IPS-15b (cell line): ENCODE measurements at regions not wholly inside any gene's neighbourhood (a gene's known extent, or its start where the extent isn't known, plus 50 kb on each side); places are given as distances from the start of the nearest gene placed in this dataset.

Experiments
- H3K27me3 ChIP-seq: one replicate; pipeline ENCODE4 v1.6.1; 2013; ENCODE audit warnings: low read length; ENCODE audit not compliant: control insufficient read depth, insufficient read depth
- H3K36me3 ChIP-seq: one replicate; pipeline ENCODE4 v1.6.1; 2013; ENCODE audit warnings: low read length; ENCODE audit not compliant: control insufficient read depth, insufficient read depth
- H3K4me1 ChIP-seq: one replicate; pipeline ENCODE4 v1.6.1; 2013; ENCODE audit warnings: mild to moderate bottlenecking, low read length; ENCODE audit not compliant: control insufficient read depth, insufficient read depth
- H3K4me3 ChIP-seq: one replicate; pipeline ENCODE4 v1.5.1; 2013; ENCODE audit warnings: low read depth, low read length
- H3K9ac ChIP-seq: one replicate; pipeline ENCODE4 v1.6.1; 2013; ENCODE audit warnings: low read depth, mild to moderate bottlenecking, low read length
- H3K9me3 ChIP-seq: one replicate; pipeline ENCODE4 v1.6.1; 2013; ENCODE audit warnings: mild to moderate bottlenecking, low read length; ENCODE audit not compliant: control insufficient read depth, insufficient read depth

DNA sequence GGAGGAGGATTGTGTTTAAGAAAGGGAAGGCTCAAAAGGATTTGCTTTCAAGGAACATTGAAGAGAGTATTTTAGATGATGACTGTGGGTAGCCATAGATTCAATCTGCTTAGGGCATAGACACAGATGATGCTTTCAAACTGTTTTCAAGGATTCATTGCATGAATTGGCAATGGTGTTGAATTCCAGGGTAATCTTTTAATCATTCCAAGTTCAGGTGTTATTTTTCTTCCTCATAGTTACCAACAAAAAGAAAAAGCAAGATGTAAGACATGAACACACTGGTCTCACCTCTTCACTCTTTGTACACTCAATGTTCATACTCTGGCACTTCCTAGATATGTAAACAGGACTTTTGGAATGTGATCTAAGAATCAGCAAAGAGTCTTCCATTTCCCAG lies 167.0 kb upstream of the RHOBTB1 start:
- Histone ChIP-seq H3K9me3 (no peaks in the 10 kb centered on the region), H3K4me3 (no peak overlapping the region), H3K4me1 (no peaks in the 10 kb centered on the region), H3K27me3 (no peaks in the 10 kb centered on the region), H3K36me3 (no peaks in the 10 kb centered on the region), H3K9ac (no peak overlapping the region)

DNA sequence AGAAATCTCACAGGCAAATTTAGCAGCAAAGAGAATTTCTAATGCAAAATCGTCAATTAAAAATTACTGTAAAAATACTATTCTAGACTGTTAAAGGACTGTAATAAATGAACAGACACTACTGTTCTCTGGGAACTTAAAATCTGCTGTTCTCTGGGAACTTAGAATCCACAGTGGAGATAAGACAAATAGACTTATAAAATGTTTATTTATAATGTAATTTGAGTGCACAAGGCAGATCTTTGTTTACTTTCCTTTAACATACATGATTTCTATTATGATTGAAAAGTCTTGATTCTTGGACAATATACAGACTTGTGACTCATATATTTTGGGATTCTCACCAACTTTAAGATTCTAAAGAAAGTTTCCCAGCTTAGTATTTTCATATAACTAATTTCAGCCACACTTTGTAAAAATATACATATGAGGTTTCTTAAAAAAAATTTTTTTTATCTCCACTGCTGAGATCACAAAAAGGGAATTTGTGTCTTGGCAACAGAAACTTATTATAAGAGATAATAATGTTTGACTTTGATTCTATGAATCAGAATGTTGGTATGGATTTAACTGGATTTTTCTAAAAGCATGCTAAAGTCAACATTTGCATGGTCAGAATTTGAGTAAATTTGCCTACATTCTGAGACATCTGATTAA lies 166.3 kb upstream of the RHOBTB1 start:
- H3K9ac ChIP-seq = no peak overlapping the region
- H3K4me3 ChIP-seq = no peak overlapping the region
- no peaks in the 10 kb centered on the region for H3K9me3 ChIP-seq
- no peaks in the 10 kb centered on the region for H3K4me1 ChIP-seq
- H3K36me3 ChIP-seq = no peaks in the 10 kb centered on the region
- H3K27me3 ChIP-seq = no peaks in the 10 kb centered on the region

GRCh38 chr10:61108915-61109314 lies 164.9 kb upstream of the RHOBTB1 start:
- H3K27me3 ChIP-seq = no peaks in the 10 kb centered on the region

DNA sequence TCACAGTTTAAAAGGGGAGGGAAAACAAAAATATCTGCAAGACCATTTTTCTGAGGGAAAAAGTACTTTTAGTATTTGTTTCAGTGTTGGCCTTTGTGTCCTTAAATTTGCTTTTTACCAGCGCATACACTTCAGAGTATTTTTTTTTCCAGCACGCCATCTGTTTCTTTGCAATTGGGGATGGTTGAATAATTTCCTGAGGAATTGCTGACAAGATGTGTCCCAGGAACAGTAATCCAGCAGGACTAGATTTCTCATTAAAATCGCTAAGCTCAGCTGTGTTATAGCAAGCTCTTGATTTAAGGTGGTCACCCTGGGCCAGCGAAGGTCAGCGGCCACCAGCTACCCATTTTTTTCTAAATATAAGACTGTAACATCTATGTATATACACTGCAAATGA lies 156.9 kb upstream of the RHOBTB1 start:
- H3K9ac ChIP-seq = no peak overlapping the region
- no peak overlapping the region for H3K4me3 ChIP-seq
- H3K9me3 ChIP-seq = no peaks in the 10 kb centered on the region
- no peaks in the 10 kb centered on the region for H3K36me3 ChIP-seq
- H3K27me3 ChIP-seq = no peaks in the 10 kb centered on the region
- H3K4me1 ChIP-seq = no peaks in the 10 kb centered on the region

More at GRCh38 chr10:61108915-61109314, 164.9 kb upstream of the RHOBTB1 start:
- H3K36me3 ChIP-seq = no peaks in the 10 kb centered on the region
- H3K4me1 ChIP-seq = no peaks in the 10 kb centered on the region
- H3K4me3 ChIP-seq = no peak overlapping the region
- H3K9me3 ChIP-seq = no peaks in the 10 kb centered on the region
- H3K9ac ChIP-seq = no peak overlapping the region

DNA sequence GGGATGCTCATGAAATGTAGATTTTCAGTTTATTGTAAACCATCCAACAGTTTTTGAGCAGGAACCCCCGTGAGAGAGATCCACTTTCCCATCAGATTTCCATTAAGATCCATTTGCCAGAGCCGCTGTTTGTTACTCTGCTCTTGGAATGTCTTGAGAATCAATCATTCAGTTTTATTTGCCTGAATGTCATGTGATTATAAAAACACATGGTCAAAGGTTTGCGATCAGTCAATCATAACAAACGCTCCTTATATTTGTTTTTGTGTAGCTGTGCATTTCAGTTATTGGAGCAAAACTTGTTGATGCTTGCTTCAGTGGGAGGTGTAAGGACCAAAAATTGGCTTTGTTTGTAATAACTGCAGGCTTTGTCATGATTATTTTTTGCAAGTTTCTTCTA lies 155.8 kb upstream of the RHOBTB1 start:
- H3K9me3 ChIP-seq = no peaks in the 10 kb centered on the region
- H3K4me1 ChIP-seq = no peaks in the 10 kb centered on the region
- H3K4me3 ChIP-seq = no peak overlapping the region
- no peaks in the 10 kb centered on the region for H3K36me3 ChIP-seq
- no peaks in the 10 kb centered on the region for H3K27me3 ChIP-seq
- no peak overlapping the region for H3K9ac ChIP-seq

GRCh38 chr10:61098966-61099365 lies 155.0 kb upstream of the RHOBTB1 start:
- Histone ChIP-seq H3K27me3 (no peaks in the 10 kb centered on the region), H3K9me3 (no peaks in the 10 kb centered on the region), H3K9ac (no peak overlapping the region), H3K4me1 (no peaks in the 10 kb centered on the region), H3K4me3 (no peak overlapping the region), H3K36me3 (no peaks in the 10 kb centered on the region)

- no peaks in the 10 kb centered on the region for H3K4me1 ChIP-seq
- H3K36me3 ChIP-seq = no peaks in the 10 kb centered on the region
- H3K4me3 ChIP-seq = no peak overlapping the region
- H3K9me3 ChIP-seq = no peaks in the 10 kb centered on the region
- no peaks in the 10 kb centered on the region for H3K27me3 ChIP-seq
- no peak overlapping the region for H3K9ac ChIP-seq
Observed at GRCh38 chr10:61097026-61097425, 153.0 kb upstream of the RHOBTB1 start.

DNA sequence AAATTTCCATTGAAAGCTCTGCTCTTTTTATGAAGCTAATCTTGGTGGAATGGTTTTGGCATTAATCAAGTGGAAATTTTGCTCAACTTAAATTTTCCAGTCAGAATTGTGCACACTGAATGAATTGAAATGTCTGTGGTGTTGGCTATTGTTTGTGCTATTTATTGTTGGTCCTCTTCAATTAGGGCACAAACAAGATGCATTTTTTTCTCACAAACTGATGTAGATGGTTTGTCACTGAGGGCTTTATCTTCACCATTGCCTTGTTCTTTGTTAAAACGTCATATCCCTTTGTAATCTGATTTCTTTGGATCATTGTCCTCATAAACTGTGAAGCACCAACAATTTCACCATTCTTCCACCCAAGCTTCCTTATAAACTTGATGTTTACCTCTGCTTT lies 152.1 kb upstream of the RHOBTB1 start:
- no peaks in the 10 kb centered on the region for H3K4me1 ChIP-seq
- H3K36me3 ChIP-seq = no peaks in the 10 kb centered on the region
- H3K9me3 ChIP-seq = no peaks in the 10 kb centered on the region
- H3K9ac ChIP-seq = no peak overlapping the region
- H3K27me3 ChIP-seq = no peaks in the 10 kb centered on the region
- no peak overlapping the region for H3K4me3 ChIP-seq

DNA sequence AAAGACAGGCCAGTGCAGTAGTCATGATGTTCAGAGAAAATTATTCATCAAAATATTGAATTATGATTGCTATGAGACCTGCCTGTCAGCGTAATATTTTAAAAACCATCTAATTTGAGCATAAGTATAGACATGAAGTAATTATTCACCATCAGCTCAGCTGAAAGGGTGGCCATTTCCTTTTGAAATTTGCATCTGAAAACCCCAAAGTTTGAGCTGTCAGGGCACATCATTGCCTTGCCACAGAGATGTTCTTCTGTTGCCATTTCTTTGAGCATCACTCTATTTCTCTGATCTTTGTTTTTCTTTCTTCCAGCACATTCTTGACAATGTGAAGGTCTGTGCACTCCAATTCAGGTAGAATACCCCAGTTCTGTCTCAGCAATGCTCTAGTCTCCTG lies 147.5 kb upstream of the RHOBTB1 start:
- no peaks in the 10 kb centered on the region for H3K36me3 ChIP-seq
- no peaks in the 10 kb centered on the region for H3K9me3 ChIP-seq
- no peak overlapping the region for H3K9ac ChIP-seq
- no peaks in the 10 kb centered on the region for H3K4me1 ChIP-seq
- no peak overlapping the region for H3K4me3 ChIP-seq
- H3K27me3 ChIP-seq = no peaks in the 10 kb centered on the region

DNA sequence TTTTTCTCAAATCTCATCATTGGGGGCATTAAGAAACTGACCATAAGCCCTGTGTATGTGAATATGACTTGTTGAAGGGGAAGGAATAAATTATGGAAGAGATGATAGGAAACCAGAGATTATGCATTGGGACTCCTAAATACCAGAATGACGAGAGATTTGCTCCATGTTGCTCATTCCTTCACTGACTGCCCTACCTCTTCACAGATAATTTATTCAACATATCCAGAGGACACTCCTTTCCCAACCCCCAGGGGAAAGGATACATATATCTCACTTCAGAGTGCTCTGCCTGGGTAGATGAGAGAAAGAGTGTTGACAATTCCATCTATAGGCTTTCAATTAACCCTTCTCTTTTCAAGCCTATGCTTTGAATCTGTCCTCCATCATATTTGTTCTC lies 145.3 kb upstream of the RHOBTB1 start:
- Histone ChIP-seq H3K4me3 (no peak overlapping the region), H3K9ac (no peak overlapping the region), H3K36me3 (no peaks in the 10 kb centered on the region), H3K4me1 (no peaks in the 10 kb centered on the region), H3K9me3 (no peaks in the 10 kb centered on the region), H3K27me3 (no peaks in the 10 kb centered on the region)

- no peaks in the 10 kb centered on the region for H3K27me3 ChIP-seq
- no peaks in the 10 kb centered on the region for H3K9me3 ChIP-seq
- H3K36me3 ChIP-seq = no peaks in the 10 kb centered on the region
- H3K4me3 ChIP-seq = no peak overlapping the region
- no peak overlapping the region for H3K9ac ChIP-seq
- no peaks in the 10 kb centered on the region for H3K4me1 ChIP-seq
Observed at GRCh38 chr10:61084493-61084892, 140.5 kb upstream of the RHOBTB1 start.

DNA sequence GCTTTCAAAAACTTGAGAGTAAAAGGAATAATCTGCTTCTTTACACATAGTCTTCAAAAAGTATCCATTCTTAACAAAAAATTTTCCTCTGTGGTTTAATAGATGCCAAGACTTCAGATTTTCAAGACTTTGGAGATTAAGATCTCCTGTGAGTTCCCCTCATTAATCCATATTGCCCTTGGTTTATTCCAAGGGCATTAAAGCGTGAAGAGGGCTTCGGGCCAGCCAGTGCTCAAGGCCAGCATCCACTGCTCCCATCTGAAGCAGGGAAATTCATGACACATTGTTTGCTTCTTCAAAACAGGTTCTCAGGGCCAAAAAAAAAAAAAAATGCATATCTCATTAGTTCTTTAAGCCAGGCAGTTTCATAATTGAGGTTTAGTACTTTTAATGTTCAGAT lies 137.3 kb upstream of the RHOBTB1 start:
- Histone ChIP-seq H3K27me3 (no peaks in the 10 kb centered on the region), H3K4me1 (no peaks in the 10 kb centered on the region), H3K4me3 (no peak overlapping the region), H3K9ac (no peak overlapping the region), H3K9me3 (no peaks in the 10 kb centered on the region), H3K36me3 (no peaks in the 10 kb centered on the region)
